MV-4-11 (cell line): ENCODE measurements at regions not wholly inside any gene's neighbourhood (a gene's known extent, or its start where the extent isn't known, plus 50 kb on each side); places are given as distances from the start of the nearest gene placed in this dataset.

Experiments
- DNase-seq: peaks from one replicate; lab custom pipeline; 2025; lab: John Stamatoyannopoulos, UW

- no peak for DNase-seq
Observed at GRCh38 chr16:89043636-89044417, 49.8 kb upstream of the ACSF3 start.
